HepG2 (cell line): ENCODE measurements at regions not wholly inside any gene's neighbourhood (a gene's known extent, or its start where the extent isn't known, plus 50 kb on each side); places are given as distances from the start of the nearest gene placed in this dataset.

Experiments
- ATAC-seq: fragments of 200-7000 bp; cut with Tn5 transposase; 3 replicates; pipeline ENCODE4 v1.9.1; 2020; ENCODE audit warnings: mild to moderate bottlenecking, moderate library complexity
- BruUV-seq: library from RNA; stranded (reverse); fragments of 400-500 nt; replicated peaks from 2 replicates; lab custom pipeline; 2021; lab: Mats Ljungman, UMichigan
- CTCF ChIA-PET: fragments of 300-600 bp; formaldehyde crosslinking; extraction: SDS; loops from one replicate; lab custom pipeline; 2021; ENCODE audit warnings: low total read pairs, inconsistent platforms, low intra/inter-chr PET ratio; lab: Yijun Ruan, JAX
- POLR2A ChIA-PET: fragments of 350-600 bp; sonication (Branson Sonifier 250); formaldehyde crosslinking; loops from one replicate; lab custom pipeline; 2020; ENCODE audit warnings: antibody characterized with exemption, inconsistent platforms; lab: Yijun Ruan, JAX
- DNase-seq: peaks from one replicate; pipeline ENCODE4 v3.0.0-alpha.2; 2015; ENCODE audit warnings: low spot score
- FAIRE-seq: peaks from 3 replicates; lab custom pipeline; 2011; peaks lifted over from hg19 to GRCh38; lab: Jason Lieb, UNC
- H2AFZ ChIP-seq: one replicate; pipeline ENCODE4 v1.6.1; 2011; ENCODE audit warnings: low read length, inconsistent platforms
- H3K27ac ChIP-seq: fragments of 300-600 bp; 3 replicates; pipeline ENCODE4 v1.8.0; 2011; ENCODE audit warnings: mixed run types, mild to moderate bottlenecking, mixed read lengths, low read length, inconsistent platforms; ENCODE audit not compliant: insufficient read depth; ENCODE audit errors: extremely low read length
- H3K27me3 ChIP-seq, 2 experiments: fragments of 200-600 bp in 1 of 2; 2 replicates in 1 of 2; 3 replicates in 1 of 2; pipeline versions ENCODE4 v1.6.0 to v1.8.0; 2011; ENCODE audit warnings: low read length in 2 of 2, mild to moderate bottlenecking in 2 of 2, moderate library complexity in 2 of 2, inconsistent platforms in 1 of 2; ENCODE audit not compliant: insufficient read depth in 2 of 2, control insufficient read depth in 1 of 2
- H3K36me3 ChIP-seq, 2 experiments: fragments of 200-600 bp in 1 of 2; replicated peaks in 1 of 2; 2 replicates in 1 of 2; 3 replicates in 1 of 2; pipeline versions ENCODE4 v1.5.1 to v1.8.0; 2011; ENCODE audit warnings: low read length in 2 of 2, inconsistent platforms in 1 of 2; ENCODE audit not compliant: insufficient read depth in 2 of 2, control insufficient read depth in 1 of 2
- H3K4me1 ChIP-seq: 2 replicates; pipeline ENCODE4 v1.5.1; 2012; ENCODE audit warnings: low read length, inconsistent platforms; ENCODE audit not compliant: insufficient read depth
- H3K4me2 ChIP-seq: 2 replicates; pipeline ENCODE4 v1.6.0; 2011; ENCODE audit warnings: low read depth, low read length, inconsistent platforms
- H3K4me3 ChIP-seq, 3 experiments: fragments of 200-600 bp in 1 of 3; sonication (generic), shearing (Covaris generic) in 1 of 3; replicated peaks in 1 of 3; 2 replicates each; pipeline ENCODE4 v1.5.1; 2011 to 2016; ENCODE audit warnings: low read length in 3 of 3, inconsistent platforms in 2 of 3, low read depth in 2 of 3, mild to moderate bottlenecking in 2 of 3, control low read depth in 1 of 3, mixed read lengths in 1 of 3; ENCODE audit not compliant: insufficient read depth in 1 of 3
- H3K79me2 ChIP-seq: one replicate; pipeline ENCODE4 v1.6.1; 2011; ENCODE audit warnings: low read length, inconsistent platforms; ENCODE audit not compliant: insufficient read depth
- H3K9ac ChIP-seq: 2 replicates; pipeline ENCODE4 v1.6.0; 2011; ENCODE audit warnings: mild to moderate bottlenecking, low read depth, low read length, inconsistent platforms; ENCODE audit not compliant: insufficient read depth
- H3K9me3 ChIP-seq: 2 replicates; pipeline ENCODE4 v1.5.1; 2012; ENCODE audit warnings: mild to moderate bottlenecking, low read length
- H4K20me1 ChIP-seq: 2 replicates; pipeline ENCODE4 v1.6.0; 2011; ENCODE audit warnings: inconsistent platforms, mild to moderate bottlenecking, low read length, moderate library complexity; ENCODE audit not compliant: insufficient read depth
- AHR ChIP-seq: IDR thresholded peaks from 2 replicates; pipeline ENCODE4 v1.6.1; 2018; ENCODE audit warnings: missing genetic modification reagents, missing compliant biosample characterization
- EZH2 ChIP-seq: conservative IDR thresholded peaks from 2 replicates; pipeline ENCODE4 v1.6.1; 2012; ENCODE audit warnings: mild to moderate bottlenecking, low read depth, low read length, moderate library complexity
- TEAD3 ChIP-seq: optimal IDR thresholded peaks from 2 replicates; pipeline ENCODE3; 2016; ENCODE audit warnings: borderline replicate concordance
- ZBTB8A ChIP-seq: sonication (generic); formaldehyde crosslinking; IDR thresholded peaks from 2 replicates; pipeline ENCODE4 v1.4.0; 2020; ENCODE audit warnings: mild to moderate bottlenecking, low read depth, missing genetic modification reagents, borderline replicate concordance
- ZFP36 ChIP-seq: fragments of 150-350 bp; IDR thresholded peaks from 2 replicates; pipeline ENCODE4 v1.6.1; 2018; ENCODE audit warnings: borderline replicate concordance, low read length, low read depth; ENCODE audit not compliant: partially characterized antibody
- ZNF343 ChIP-seq: sonication (generic); formaldehyde crosslinking; IDR thresholded peaks from 2 replicates; pipeline ENCODE4 v1.4.0; 2020; ENCODE audit warnings: mild to moderate bottlenecking, missing genetic modification reagents
- ZNF383 ChIP-seq: sonication (generic); formaldehyde crosslinking; IDR thresholded peaks from 2 replicates; pipeline ENCODE4 v1.4.0; 2020; ENCODE audit warnings: missing genetic modification reagents, mild to moderate bottlenecking, borderline replicate concordance
- WGBS: methylation state at CpG from one replicate; pipeline ENCODE4 v1.1.6; 2017; ENCODE audit warnings: low lambda C conversion rate; 5-methylcytosine and 5-hydroxymethylcytosine counted together
- in situ Hi-C: cut with HindIII; loops from 2 replicates; pipeline ENCODE4 v1.10.0; 2017; ENCODE audit warnings: low pct_unique_long_range_greater_than_20kb; ENCODE audit not compliant: extremely low pct_ligation_motif_present
- intact Hi-C: fragments of 100-400 bp; cut with micrococcal nuclease; formaldehyde crosslinking; loops from one replicate; pipeline ENCODE4 v1.10.0; 2022; ENCODE audit not compliant: unreplicated experiment
- TF ChIP-seq, protein P1 (sequence below): sonication (generic); formaldehyde crosslinking; IDR thresholded peaks from 2 replicates; pipeline ENCODE4 v1.4.0; 2020; ENCODE audit warnings: missing genetic modification reagents

DNA sequence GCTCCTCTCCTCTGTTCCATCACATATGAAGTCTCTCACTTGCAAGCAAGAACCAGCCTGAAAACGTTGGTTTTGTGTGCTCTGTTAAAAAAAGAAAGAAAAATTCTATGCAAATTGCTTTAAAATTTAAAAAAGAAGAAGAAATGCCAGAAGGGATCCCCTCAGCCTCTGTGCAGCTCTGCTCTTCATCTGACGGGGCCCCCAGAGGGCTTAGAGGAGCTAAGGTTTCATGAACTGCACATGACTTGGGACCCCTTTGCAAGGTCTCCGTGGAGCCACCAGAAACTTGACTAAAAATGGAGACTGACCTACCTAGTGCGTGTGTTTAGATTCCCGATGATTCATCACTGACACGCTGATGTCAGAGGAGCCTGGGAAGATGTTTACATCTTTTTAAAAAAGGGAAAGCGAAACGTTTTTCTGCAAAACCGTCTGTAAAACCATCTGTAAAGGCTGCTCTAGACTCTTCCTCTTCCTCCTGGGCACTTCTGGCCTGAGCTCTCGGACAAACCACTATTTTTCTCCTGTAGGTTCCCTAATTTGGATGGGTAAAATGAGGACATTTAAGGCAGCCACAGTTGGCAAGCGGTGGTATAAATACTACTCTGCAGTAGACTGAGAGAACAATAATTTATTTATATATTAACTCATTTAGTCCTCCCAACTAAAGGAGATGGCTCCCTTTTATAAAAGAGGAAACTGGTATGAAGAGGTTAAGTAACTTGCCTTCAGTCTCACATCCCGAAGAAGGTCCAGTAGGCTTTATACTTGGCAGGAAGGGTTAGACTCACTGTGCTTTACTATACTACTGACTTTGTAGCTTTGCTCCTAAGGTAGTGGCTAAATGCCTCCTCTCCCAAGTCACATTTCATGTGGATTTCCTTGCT, 67.2 kb upstream of the POLG start (continued):
- TF ChIP-seq TEAD3 (CRISPR knock-in tag) (no peak), ZBTB8A (CRISPR knock-in tag) (no peak), AHR (no peak), EZH2 (no peak), ZNF343 (CRISPR knock-in tag) (no peak)
- TF ChIP-seq, protein P1, sequence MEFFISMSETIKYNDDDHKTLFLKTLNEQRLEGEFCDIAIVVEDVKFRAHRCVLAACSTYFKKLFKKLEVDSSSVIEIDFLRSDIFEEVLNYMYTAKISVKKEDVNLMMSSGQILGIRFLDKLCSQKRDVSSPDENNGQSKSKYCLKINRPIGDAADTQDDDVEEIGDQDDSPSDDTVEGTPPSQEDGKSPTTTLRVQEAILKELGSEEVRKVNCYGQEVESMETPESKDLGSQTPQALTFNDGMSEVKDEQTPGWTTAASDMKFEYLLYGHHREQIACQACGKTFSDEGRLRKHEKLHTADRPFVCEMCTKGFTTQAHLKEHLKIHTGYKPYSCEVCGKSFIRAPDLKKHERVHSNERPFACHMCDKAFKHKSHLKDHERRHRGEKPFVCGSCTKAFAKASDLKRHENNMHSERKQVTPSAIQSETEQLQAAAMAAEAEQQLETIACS: no peak
- TF ChIP-seq, all 625 proteins: peak for 0

DNA sequence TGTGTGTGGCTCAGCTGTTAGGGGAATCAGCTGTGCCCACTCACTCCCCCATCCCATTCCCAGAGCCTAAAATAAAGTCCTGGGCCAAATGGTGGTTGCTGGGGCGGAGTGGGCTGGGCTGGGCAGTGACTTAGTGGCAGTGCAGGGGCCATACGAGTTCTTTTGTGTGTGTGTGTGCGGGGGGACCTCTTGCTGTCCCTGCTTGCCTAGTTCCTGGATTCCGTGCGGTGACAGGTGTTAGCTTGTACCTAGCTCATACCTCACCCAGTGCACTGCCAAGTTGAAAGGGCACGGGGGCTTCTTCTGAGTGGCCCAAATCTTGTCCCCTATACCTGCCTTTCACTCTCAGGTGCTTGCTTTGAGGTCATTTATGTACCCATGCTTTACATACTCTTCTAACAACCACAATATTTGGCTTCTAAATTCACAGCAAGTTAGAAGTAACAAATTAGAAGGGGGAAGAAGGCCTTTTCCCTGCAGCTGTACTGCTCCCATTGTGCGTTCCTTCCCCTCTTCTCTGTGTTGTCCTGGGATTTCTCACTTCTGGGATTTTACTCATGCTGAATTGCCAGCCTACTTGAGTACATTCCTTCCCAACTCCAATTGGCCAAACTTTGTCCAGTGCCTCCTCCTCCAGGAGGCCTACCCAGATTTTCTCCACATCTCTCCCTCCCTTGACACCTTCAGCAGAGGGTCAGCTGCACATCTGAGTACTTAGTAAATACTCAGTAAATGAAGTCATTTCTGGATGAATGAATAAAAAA, 66.3 kb upstream of the POLG start:
- H3K79me2 ChIP-seq: no peaks in the 10 kb centered on the region
- peaks cover 2 to 91% of the 10 kb centered on the region in 2 experiments for H3K27me3 ChIP-seq
- no peak overlapping the region for H3K27ac ChIP-seq
- WGBS: 15% methylated on average over 6 of the region's 7 CpGs
- intact Hi-C loops: no loop called here
- no peaks in the 10 kb centered on the region for H3K36me3 ChIP-seq
- no peak for FAIRE-seq
- DNase-seq: no peak
- no peaks in the 10 kb centered on the region for H3K9me3 ChIP-seq
- in situ Hi-C loops: no loop called here
- no peaks in the 10 kb centered on the region for H4K20me1 ChIP-seq
- POLR2A ChIA-PET: no interaction called here
- H3K9ac ChIP-seq: no peak overlapping the region
- no peaks in the 10 kb centered on the region for H3K4me1 ChIP-seq
- no peak for ATAC-seq
- no peak overlapping the region for H3K4me2 ChIP-seq
- H3K4me3 ChIP-seq: no peak overlapping the region
- H2AFZ ChIP-seq: no peak overlapping the region
- TF ChIP-seq ZNF383: no peak
- peak; percentile 49 for TF ChIP-seq ZFP36
- TF ChIP-seq, all 625 proteins: peak for 1
- BruUV-seq: no TSS peak
- CTCF ChIA-PET: no interaction called here
